GM21423 (cell line): ENCODE measurements at regions not wholly inside any gene's neighbourhood (a gene's known extent, or its start where the extent isn't known, plus 50 kb on each side); places are given as distances from the start of the nearest gene placed in this dataset.

Experiments
- ATAC-seq: cut with Tn5 transposase; IDR thresholded peaks from one replicate; pipeline ENCODE4 v1.9.1; 2021; ENCODE audit warnings: mild to moderate bottlenecking, moderate library complexity; ENCODE audit not compliant: unreplicated experiment

- no peak for ATAC-seq
These were observed 529.8 kb downstream of the CD83 start for GRCh38 chr6:14647357-14647756.

- no peak for ATAC-seq
These were observed 535.0 kb downstream of the CD83 start for GRCh38 chr6:14652536-14652935.

GRCh38 chr6:14655201-14656061 lies 537.9 kb downstream of the CD83 start:
- no peak for ATAC-seq

DNA sequence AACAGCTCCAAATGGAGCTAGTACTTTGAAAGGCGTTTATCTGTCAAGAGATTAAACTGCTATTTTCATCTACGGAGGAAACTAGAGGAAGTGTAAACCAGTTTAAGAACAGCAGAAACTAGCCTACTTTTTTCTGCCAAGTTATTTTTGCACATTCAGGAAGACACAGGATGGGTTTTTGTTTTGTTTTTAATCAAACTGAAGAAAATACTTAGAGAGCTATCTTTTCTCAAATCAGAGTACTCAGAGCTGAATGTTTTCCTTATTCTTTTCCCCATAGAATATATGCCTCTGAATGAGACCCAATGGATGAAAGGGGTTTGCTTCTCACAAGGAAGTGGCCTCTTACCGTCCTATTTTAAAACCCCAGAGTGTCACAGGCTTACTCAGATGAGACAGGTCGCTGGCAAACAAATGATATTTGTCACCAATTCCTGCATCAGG lies 538.5 kb downstream of the CD83 start:
- ATAC-seq = peak; percentile 44

DNA sequence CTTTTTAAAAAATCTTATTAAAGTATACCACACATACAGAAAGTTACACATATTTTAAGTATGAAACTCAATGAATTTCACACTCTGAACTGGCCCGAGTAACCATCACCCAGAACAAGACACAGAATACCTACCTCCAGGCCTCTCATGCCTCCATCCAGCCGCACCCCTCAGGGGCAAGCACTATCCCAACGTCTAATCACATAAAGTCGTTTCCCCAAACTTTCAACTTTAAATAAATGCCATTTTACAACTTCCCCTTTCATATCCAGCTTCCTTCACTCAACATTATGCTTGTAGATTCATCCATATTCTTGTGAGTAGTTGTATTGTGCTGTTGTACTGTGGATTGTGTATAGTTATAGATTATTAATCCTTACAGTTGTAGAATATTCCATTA lies 539.1 kb downstream of the CD83 start:
- no peak for ATAC-seq

GRCh38 chr6:14658030-14658429 lies 540.5 kb downstream of the CD83 start:
- no peak for ATAC-seq

GRCh38 chr6:14658886-14659561 lies 541.5 kb downstream of the CD83 start:
- ATAC-seq = no peak

GRCh38 chr6:14659841-14660240 lies 542.3 kb downstream of the CD83 start:
- ATAC-seq = no peak

GRCh38 chr6:14660806-14661579 lies 543.4 kb downstream of the CD83 start:
- ATAC-seq = no peak

- no peak for ATAC-seq
These were observed 544.1 kb downstream of the CD83 start for GRCh38 chr6:14661691-14662090.

DNA sequence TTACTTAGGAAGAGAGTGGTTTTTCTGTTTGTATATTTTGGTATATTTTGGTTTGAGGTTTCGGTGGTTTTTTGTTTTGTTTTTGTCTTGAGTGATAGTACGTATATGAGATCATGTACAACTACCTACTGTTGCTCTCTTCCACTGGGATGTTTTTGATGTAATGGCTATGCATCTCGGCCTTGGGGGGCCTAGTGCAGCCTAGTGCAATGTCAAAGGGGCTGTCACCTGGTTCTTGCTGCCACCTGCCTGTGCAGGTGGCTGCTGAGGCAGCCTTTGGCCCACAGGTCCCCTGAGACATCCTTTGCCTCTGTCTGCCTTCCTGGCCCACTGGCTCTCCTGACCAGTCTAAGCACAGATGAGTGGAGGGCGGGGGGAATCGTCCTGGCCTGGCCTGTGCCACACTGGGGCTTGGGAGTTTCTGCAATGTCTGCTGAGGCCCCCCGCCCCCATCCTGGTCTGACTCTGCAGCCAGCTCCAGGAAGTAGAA lies 546.6 kb downstream of the CD83 start:
- peak; percentile 54 for ATAC-seq

DNA sequence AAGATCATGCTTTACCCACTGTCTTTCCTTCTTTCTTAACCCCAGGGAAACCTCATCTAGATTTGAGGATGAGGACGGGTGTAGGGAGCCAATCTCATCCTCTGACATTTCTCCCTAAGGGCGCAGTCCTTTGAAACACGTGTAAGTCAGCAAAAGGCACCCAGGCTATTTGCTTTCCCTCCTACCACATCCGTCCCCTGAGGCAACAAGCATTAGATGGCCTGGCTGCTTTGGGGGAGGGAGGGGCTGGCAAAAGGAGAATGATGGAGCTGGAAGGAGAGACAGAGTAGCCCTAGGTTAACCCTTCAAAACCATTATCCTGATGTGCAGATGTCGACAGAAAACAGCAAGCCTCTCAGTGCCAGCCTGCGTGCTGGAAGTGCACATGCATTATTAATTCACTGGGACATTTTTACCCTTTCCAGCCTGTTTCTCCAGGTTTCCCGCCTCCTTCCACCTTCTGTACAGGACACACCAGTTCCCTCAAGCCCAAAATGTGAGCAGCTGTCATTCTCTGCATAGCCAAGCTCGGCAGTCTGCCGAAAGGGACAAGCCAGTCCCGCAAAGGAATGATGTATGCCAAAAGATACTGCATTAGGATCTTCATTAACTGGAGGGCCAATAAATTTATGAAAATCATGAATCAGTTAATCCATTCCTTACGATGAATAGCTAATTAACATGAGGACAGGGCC lies 547.2 kb downstream of the CD83 start:
- no peak for ATAC-seq

DNA sequence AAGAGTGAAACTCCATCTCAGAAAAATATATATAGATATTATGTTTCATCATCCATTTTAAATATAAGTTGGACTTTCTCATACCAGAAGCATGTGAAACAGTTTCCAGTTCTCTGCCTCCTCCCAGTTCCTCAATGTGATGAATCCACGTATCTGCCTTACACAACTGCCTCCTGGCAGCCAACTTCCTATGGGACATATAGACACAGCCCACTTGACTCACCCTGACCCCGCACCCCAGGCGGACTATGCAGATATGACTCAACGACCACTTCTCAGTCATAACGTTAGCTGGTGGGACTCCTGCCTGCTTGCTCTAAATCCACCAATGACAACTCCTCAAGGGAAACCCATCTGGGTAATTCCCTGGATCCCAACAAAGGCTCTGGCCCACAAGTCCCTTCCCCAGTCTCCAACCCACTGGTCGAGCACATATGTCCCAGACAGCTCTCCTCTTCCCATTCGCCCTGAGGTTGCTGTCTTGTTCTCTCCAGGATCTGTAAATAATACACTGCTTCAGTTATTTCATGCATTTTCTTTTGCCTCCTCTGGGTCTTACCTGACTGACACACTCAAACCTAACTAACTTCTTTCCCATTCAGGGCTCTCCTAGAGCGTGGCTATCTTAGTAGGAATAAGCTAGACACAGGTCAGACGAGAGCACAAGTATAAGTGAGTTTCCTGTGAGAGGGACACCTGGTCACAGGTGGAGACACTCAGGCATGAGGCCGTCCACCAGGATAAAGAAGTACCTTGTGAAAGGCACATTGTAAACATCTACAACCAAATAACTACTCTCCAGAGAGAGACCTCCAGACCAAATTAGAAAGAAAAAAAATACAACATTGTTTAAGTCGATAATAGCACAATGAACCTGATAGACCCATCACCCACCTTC lies 548.5 kb downstream of the CD83 start:
- no peak for ATAC-seq

DNA sequence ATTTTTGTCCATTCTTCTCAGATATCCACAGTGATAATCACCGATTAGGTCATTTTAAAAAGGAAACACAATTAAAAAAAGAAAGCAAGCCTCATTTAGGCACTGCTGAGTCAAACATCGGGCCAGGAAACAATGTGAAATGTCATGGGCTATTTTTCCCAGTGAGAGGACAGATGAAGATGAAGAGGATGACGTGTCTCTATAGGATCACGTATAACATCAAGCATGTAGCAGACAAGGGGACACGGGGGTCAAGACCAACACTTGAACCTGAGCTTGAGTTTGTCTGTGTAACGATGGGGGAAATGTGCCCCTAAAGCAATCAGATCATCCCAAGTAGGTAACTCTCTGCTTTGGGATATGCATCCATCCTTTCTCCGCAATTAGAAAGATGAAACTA lies 553.2 kb downstream of the CD83 start:
- ATAC-seq = no peak

GRCh38 chr6:14671261-14671681 lies 553.7 kb downstream of the CD83 start:
- no peak for ATAC-seq

DNA sequence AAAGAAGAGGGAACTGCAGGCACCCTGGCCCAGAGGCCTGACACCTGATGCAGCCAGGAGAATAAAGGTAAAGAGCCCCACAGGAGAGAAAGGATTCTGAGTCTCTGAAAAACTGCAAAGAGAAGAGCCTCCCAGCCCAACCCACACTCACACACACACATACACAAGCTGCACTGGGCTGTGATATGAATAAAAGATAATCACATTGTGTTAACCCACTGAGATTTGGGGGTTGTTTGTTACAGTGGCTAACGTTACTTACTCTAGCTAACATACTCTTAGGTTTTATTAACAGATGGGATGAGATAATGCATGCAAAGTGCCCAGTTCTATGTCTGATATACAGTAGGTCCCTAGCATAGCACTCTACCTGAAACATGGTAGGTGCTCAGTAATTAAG lies 554.4 kb downstream of the CD83 start:
- no peak for ATAC-seq

- ATAC-seq = no peak
These were observed 555.6 kb downstream of the CD83 start for GRCh38 chr6:14673201-14673600.

DNA sequence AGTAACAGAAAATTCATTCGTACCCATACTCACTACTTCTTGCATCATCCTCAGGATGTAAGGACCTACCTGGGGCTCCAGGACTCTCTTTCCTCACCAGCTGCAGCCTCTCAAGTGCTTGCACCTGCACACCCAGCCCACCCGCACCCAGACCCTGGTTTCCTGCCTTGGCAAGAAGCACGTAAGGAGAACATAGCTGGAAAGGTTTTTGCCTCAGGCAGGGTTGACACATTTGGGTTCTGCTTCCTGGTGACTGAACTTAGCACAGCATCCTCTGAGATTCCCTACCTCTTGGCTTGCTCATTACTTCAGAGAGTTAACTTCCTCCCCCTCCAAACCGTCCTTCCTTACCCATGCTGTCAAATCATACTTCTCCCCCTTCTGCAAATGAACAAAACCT lies 556.9 kb downstream of the CD83 start:
- no peak for ATAC-seq

- ATAC-seq = no peak
These were observed 557.5 kb downstream of the CD83 start for GRCh38 chr6:14674867-14675648.
